ENCODE measurements at regions not wholly inside any gene's neighbourhood (a gene's known extent, or its start where the extent isn't known, plus 50 kb on each side); places are given as distances from the start of the nearest gene placed in this dataset.
"Not testable (repeated sequence)": the region's sequence is repeated elsewhere in the genome, so short reads cannot be mapped to it uniquely, and the experiment has no call there.

- ChIA-PET CTCF (no interaction called here), POLR2A (no interaction called here)
- TF ChIP-seq CTCF (IDR thresholded peaks at IDR 0.05; ENCODE audit: control extremely low read depth, extremely low read depth, low read depth, missing control alignments), result no peak
- no peak for DNase-seq (ENCODE audit: extremely low spot score)
Measured at GRCh38 chr14:88975926-88976325, 151.5 kb downstream of the TTC8 start.

GRCh38 chr14:88980907-88981306 lies 156.5 kb downstream of the TTC8 start:
- CTCF ChIA-PET, result interaction anchor here (1.2 kb wide), 1 partner anchor 46 kb away, joined by 3 read pairs; no protein-coding TSS in a partner anchor
- POLR2A ChIA-PET; DNase-seq (ENCODE audit: extremely low spot score): not testable (repeated sequence)

- TF ChIP-seq CTCF (IDR thresholded peaks at IDR 0.05; ENCODE audit: control extremely low read depth, extremely low read depth, low read depth, missing control alignments), result no peak
- no peak for DNase-seq (ENCODE audit: extremely low spot score)
- POLR2A ChIA-PET, result no interaction called here
- CTCF ChIA-PET, result interaction anchor here (1.2 kb wide), 1 partner anchor 45 kb away, joined by 3 read pairs; no protein-coding TSS in a partner anchor
Measured at GRCh38 chr14:88981948-88982347, 157.5 kb downstream of the TTC8 start.

GRCh38 chr14:88983755-88984154 lies 159.3 kb downstream of the TTC8 start:
- no peak for TF ChIP-seq CTCF (IDR thresholded peaks at IDR 0.05; ENCODE audit: control extremely low read depth, extremely low read depth, low read depth, missing control alignments)
- POLR2A ChIA-PET, result no interaction called here
- CTCF ChIA-PET, result interaction anchor here (1.2 kb wide), 1 partner anchor 21 kb away, joined by 3 read pairs; no protein-coding TSS in a partner anchor
- no peak for DNase-seq (ENCODE audit: extremely low spot score)

- DNase-seq (ENCODE audit: extremely low spot score), result no peak
- ChIA-PET POLR2A (no interaction called here), CTCF (interaction anchor here (1.0 kb wide), 1 partner anchor 9 kb away, joined by 3 read pairs; no protein-coding TSS in a partner anchor)
- no peak for TF ChIP-seq CTCF (IDR thresholded peaks at IDR 0.05; ENCODE audit: control extremely low read depth, extremely low read depth, low read depth, missing control alignments)
Measured at GRCh38 chr14:88985654-88986053, 161.2 kb downstream of the TTC8 start.

GRCh38 chr14:88986146-88986841 lies 161.8 kb downstream of the TTC8 start:
- no peak for DNase-seq (ENCODE audit: extremely low spot score)
- POLR2A ChIA-PET, result no interaction called here

GRCh38 chr14:88986908-88987307 lies 162.5 kb downstream of the TTC8 start:
- DNase-seq (ENCODE audit: extremely low spot score); CTCF ChIA-PET; POLR2A ChIA-PET: not testable (repeated sequence)

More at GRCh38 chr14:88986146-88986841, 161.8 kb downstream of the TTC8 start:
- CTCF ChIA-PET, result no interaction called here
- TF ChIP-seq CTCF (IDR thresholded peaks at IDR 0.05; ENCODE audit: control extremely low read depth, extremely low read depth, low read depth, missing control alignments), result no peak
